NCI-H1092 (cell line): ENCODE measurements at regions not wholly inside any gene's neighbourhood (a gene's known extent, or its start where the extent isn't known, plus 50 kb on each side); places are given as distances from the start of the nearest gene placed in this dataset.
"Not testable (repeated sequence)": the region's sequence is repeated elsewhere in the genome, so short reads cannot be mapped to it uniquely, and the experiment has no call there.

Experiments
- DNase-seq: peaks from one replicate; lab custom pipeline; 2025; lab: John Stamatoyannopoulos, UW

DNA sequence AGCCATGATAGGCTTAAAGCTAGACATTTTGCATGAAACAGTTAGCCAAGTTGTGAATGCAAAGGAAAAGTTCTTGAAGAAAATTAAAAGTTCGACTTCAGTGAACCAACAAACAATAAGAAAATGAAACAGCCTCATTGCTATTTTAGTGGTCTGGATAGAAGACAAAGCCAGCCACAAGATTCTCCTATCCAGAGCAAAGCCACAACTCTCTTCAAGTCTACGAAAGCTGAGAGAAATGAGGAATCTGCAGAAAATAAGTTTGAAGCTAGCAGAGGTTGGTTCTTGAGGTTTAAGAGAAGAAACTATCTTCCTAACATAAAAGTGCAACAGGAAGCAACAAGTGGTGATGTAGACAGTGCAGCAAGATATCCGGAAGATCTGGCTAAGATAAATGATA, 271.4 kb upstream of the GRM3 start:
- no peak for DNase-seq

DNA sequence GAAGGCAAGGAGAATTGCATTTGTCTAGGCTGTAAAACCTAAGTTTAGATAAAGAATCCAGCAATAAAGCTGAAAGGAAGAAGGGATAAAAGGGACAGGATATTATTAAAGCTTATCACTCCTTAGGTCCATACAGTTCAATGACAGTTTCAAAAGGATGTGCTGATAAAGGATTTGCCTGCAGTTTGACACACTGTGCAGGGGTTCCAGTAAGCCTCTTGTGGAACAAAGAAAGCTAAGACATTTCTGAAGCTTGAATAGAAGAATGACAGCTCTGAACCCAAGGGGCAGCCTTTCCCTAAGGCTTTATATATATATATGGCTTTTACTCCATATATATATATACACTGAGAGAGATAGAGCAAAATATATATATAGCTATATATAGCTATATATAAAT, 276.8 kb upstream of the GRM3 start:
- no peak for DNase-seq

DNA sequence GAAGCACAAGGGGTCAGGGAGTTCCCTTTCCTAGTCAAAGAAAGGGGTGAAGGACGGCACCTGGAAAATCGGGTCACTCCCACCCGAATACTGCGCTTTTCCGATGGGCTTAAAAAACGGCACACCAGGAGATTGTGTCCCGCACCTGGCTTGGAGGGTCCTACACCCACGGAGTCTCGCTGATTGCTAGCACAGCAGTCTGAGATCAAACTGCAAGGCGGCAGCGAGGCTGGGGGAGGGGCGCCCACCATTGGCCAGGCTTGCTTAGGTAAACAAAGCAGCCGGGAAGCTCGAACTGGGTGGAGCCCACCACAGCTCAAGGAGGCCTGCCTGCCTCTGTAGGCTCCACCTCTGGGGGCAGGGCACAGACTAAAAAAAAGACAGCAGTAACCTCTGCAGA, 303.3 kb upstream of the GRM3 start:
- not testable (repeated sequence) for DNase-seq

DNA sequence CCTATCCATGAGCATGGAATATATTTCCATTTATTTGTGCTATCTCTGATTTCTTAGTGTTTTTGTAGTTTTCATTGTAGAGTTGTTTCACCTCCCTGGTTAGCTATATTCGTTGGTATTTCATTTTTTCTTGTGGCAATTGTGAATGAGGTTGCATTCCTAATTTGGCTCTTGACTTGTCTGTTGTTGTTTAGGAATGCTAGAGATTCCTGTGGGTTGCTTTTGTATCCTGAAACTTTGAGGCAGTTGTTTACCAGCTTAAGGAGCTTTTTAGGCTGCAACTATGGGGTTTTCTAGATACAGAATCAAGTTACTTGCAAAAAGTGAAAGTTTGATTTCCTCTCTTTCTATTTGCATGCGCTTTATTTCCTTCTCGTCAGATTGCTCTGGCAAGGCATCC, 304.7 kb upstream of the GRM3 start:
- no peak for DNase-seq

DNA sequence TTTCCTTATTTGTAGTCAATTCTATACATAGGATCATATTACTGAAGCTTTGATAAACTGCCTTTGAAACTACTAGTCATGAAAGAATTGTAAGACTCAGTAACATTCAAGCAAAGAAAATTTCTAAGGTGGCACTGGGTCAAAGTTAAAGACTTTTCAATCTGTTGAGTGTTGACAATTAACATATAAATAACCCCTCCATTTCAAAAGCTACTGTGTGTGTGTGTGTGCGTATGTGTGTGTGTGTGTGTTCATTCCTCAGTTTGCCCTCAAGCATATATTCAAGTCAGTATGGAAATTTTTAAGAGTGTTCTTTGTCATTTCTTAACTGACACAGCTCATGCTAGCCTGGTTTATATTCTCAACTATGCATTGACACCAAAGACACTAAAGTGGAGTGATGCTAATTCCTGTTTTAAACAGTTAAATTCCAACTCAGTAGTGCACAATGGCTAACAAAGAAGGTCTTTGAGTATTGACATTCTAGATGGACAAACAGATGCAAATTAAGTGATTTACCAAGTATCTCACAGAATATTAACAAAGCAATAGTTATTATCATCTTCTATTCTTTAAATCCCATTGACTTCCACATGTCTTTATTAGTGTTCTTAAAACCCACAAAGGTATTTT, 314.8 kb upstream of the GRM3 start:
- no peak for DNase-seq

DNA sequence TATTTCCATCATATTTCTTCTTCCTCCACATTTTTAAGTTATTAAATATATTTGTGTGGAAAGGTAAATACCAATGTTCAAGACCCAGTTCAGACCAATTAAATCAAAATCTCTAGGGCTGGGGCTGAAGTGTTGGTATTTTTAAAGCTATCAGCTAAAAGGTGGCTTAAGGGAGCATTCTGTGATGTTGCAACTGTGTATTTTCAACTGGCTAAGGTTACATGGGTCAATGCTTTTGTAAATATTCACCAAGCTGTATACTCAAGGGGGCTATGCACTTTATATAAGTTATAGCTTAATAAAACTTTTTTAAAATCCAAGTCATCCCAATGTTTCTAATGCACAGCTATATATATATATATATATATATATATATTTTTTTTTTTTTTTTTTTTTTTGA, 316.9 kb upstream of the GRM3 start:
- DNase-seq: no peak

DNA sequence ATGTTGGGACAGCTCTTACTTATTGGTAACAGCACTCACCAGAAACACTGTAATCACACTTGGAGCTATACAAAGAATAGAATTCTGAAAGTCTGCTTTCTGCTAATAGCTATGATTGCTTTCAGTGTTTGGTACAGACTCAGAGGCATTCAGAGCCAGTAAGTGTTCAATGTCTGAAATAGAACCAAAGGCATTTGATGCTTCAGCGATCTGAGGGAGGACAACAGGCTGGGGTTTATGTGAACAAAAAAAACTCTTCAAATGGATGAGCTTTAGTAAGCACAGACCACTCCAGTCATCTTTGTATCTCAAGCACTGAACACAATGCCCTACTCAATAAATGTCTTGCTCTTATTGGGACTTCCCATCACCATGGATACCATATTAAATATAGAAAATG, 322.8 kb upstream of the GRM3 start:
- no peak for DNase-seq

DNA sequence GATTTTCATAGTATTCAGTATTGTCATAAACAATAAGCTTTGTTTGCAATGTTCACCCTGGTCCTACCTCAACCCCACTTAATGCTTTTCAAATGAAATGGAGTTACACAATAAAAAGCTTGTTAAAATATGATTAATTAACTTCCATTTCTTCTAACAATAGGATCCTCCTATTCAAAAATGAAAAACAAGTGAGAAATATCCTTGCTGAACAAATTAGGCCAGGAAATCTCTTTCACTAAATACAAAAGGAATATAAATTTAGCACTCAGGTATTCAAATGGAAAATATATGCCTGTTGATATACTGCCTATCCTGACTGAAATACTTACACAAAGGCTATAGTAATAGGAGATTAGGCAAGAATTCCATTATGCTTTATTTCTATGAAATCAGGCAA, 323.4 kb upstream of the GRM3 start:
- DNase-seq: no peak

DNA sequence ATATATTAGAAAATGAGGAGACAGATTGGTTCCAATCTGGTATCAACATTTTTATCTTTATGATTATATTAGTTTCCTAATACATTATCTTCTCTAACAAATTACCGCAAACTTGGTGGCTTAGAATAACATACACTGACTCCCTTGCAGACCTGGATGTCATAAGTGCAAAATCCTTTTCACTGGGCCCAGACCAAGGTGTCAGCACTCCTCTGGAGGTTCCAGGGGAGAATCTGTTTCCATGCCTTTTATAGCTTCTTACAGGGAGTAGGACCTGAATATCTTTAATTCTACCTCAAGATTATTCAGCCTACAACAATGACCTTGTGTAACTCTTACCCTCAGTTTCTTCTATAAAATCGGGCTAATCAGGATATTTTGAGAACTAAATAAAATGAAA, 329.9 kb upstream of the GRM3 start:
- DNase-seq: no peak

DNA sequence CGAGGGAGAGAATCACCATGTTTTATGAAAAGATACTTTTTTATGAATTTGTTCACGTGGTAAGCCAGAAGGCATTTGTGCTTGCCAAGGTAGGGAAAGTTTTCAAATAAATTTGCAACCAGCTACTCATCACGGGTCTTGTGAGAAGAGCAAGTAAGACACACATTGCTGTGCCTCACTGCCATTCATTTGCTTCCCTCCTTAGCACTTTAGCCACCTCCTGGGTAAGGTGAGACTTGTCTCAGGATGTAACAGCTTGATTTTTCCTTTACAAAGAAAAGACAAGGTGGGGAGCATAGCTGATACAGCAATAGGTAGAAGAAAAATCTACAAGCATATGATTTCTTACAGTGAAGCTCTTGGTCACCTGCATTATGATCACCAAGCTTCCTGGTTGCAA, 342.4 kb upstream of the GRM3 start:
- no peak for DNase-seq

DNA sequence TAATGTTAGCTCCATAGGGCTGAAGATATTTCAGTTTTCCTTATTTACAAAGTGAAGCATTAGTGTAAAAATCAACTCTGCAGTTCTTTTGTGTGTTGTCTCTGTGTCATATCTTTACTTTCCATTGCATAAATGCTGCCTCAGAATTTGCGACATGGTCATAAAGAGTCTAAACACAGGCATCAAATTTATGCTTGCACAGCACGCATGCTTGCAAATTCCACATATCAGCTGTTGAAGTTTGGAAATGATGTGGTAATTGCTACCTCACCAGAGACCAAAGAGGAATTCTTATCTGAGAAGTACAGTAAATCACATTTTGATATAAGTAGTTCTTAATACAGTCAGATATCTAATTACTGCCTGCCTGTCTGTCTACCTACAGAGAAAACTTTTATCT, 348.2 kb upstream of the GRM3 start:
- DNase-seq: no peak

DNA sequence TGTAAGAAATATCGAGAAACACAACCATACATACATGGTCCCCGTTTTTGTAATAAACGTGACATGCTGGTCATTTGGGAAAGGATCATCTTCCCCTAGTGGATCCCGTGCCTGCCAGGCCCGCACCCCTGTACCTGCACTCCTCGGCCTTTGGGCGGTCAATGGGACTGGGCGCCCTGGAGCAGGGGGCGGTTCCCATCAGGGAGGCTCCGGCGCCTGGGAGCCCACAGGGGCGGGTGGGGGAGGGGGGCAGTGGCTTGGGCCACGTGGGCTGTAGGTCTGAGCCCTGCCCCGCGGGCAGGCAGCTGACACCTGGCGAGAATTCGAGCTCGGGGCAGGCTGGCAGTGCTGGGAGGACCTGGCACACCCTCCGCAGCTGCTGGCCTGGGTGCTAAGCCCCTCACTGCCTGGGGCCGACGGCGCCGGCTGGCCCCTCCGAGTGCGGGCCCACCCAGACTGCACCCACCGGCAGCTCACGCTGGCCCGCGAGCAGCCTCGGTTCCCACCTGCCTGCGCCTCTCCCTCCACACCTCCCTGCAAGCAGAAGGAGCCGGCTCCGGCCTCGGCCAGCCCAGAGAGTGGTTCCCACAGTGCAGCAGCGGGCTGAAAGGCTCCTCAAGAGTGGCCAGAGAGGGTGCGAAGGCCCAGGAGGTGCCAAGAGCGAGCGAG, 361.6 kb upstream of the GRM3 start:
- DNase-seq: no peak

DNA sequence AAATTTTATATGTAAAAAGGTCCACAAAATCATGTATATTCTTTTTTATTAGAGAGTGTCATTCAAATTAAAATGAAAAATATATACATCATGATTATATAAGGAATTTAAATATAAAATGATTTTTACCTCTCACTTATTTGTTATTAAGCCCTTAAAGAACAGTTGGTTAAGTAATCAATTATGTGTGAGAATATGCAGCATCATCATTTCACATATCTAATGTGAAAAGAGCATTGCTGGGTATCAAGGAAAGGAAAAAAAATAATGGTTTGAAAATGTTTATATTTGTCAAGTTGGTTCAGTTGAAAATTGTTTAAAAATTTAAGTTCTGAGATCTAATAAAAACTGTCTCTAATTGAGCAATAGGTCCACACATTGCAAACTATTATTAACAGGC, 363.6 kb upstream of the GRM3 start:
- DNase-seq: no peak

DNA sequence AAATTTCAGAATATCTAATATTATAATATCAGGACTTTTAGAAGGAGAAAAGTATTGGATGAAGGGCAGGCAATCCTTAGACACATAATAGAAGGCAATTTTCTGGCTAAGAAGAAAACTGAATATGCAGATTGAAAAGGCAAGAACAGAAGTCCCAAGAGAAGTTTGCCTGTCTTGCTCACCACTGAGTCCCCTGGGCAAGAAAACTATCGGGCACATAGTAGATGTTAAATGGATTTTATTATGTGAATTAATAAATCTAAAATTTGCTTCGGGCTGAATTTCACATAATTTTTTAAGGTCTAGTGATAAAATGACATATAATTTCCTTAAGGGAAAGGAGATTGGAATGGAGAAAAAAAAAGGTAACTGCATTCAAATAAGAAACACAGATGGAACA, 380.9 kb upstream of the GRM3 start:
- DNase-seq: no peak

DNA sequence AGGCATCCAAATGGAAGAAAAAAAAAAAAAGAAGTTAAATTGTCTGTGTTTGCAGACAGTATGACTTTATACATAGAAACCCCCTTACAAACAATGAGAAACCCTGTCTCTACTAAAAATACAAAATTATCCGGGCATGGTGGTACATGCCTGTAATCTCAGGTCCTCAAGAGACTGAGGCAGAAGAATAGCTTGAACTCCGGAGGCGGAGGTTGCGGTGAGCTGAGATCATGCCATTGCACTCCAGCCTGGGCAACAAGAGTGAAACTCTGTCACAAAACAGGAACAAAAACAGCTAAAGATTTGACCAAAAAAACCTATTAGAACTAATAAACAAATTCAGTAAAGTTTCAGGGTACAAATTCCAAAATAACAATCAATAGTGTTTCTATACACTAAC, 385.8 kb upstream of the GRM3 start:
- DNase-seq: no peak

DNA sequence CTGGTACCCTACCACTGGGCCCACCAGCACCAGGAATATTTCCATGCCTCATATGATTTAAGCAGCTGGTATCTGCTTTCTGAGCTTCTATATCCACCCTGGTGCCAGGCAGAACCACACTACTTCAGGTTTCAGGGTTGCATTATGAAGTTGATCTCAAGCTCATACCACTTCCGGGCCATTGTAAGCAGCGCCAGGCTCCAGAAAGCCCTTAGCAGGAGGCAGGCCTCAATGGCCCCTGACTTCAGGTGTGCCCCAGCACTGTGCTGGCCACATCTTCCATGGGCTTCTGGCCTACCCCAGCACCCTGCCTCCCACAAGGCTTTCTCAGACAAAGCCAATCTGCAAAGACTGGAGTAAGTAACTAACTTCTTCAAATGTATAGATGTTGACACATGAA, 391.3 kb upstream of the GRM3 start:
- no peak for DNase-seq

DNA sequence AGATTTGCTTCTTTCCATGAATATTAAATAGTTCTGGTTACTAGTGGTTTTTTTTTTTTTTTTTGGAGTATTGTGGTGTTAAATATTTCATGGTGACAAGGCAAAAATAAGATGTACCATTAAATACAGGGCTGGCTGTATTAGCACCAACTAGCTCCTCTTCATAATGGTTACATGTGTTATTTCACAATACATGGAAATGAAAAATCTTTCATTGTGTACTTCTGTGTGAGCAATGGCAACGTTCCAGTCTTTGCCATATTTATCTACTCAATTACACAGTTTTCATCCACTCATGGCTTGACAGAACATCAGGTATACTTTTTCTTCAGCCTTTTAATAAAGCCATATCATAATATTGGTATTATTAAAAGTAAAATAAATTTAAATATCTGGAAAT, 394.7 kb upstream of the GRM3 start:
- no peak for DNase-seq

DNA sequence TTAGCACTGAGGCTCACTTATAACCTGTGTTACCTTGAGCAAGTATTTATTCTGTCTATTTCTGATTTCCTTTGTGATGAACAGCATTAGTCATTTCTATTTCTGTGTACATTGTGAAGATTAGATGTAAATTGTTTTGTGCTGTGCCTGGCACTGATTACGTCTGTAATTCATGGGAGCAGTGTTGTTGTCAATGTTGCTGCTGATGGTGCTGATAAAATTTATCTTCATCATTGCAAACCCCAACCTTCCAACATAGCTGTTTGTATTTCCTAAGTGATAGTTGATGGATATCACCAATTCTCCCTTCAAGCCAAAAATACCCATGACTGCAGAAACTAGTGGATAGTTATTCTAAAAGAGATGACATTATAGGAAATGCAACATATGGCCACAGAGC, 400.5 kb upstream of the GRM3 start:
- no peak for DNase-seq

DNA sequence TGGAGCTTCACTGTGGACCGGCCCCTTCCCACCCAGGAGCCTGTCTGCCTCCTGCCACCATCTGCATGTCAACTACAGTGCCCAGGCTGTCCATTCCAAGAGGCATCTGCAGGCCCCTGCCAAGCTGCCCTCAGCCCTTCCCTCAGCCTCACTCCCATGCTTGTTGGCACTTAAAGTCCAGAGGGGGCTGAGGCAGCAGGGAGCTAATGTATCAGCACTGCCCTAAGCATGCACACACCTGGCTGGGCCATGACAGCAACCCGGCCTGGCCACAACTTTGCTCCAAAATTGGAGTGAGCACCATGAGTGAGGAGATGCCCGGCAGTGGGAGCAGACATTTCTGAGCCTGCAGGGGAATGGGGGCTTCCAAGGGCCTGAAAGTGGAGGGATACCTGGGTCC, 417.5 kb upstream of the GRM3 start:
- DNase-seq: no peak

DNA sequence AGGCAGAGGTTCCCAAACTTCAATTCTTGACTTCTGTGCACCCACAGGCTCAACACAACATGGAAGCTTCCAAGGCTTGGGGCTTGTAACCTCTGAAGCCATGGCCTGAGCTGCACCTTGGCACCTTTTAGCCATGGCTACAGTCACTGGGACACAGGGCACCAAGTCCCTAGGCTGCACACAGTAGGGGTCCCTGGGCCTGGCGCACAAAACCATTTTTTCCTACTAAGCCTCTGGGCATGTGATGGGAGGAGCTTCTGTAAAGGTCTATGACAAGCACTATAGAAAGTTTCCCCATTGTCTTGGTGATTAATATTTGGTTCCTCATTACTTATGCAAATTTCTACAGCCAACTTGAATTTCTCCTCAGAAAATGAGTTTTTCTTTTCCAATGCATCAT, 420.9 kb upstream of the GRM3 start:
- no peak for DNase-seq

DNA sequence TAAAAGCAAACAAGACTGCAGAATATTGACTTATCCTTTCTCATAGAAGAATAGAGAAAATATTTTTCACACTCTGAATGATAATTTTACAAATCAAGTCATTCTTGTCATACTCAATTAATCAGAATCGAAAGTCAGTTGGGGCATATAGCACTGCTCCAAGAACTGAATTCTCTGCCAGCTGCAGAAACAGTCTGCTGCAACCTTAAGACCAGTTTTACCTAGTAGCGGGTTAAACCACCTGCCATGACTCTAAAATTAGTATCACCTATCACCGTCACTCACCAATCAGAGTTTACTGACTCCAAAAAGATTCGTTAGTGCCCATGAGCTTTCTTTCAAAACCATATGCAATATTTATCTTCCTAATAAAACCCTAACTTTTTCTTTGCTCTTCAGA, 429.0 kb upstream of the GRM3 start:
- DNase-seq: no peak

DNA sequence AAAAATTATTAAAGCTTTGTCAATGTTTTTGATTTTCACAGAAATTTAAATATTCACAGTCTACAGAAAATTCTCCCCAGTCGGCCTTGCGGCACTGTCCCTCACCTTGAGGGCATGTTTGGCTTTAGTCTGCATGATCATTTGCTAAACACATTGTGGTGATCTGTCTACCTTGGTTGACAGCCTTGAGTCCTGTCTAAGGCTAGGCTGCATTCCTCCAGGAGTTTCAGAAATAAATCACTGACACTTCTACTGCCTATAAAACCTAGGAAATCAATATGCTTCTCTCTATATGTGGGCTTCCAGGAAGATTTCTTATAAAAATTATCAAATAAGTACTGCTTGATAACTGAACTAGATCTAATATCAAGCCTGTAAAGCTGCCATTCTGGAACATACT, 430.7 kb upstream of the GRM3 start:
- DNase-seq: no peak

DNA sequence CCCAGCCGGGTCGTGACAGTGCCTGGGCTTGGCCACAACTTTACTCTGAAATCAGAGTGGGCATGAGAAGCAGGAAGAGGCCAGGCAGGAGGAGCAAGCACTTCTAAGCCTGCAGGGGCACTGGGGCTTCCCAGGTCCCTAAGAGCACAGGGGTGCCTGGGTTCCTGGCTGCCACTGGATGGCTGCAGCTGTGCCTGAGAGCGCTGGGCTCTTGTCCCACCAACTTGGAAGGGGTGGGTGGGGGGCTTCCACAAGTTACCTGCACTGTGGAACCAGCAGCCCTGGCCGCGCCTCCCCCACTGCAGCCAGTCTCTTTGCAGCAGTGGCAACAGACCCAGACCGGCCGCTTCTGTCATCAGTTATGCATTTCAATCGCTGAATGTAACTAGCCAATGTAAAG, 434.7 kb upstream of the GRM3 start:
- no peak for DNase-seq

DNA sequence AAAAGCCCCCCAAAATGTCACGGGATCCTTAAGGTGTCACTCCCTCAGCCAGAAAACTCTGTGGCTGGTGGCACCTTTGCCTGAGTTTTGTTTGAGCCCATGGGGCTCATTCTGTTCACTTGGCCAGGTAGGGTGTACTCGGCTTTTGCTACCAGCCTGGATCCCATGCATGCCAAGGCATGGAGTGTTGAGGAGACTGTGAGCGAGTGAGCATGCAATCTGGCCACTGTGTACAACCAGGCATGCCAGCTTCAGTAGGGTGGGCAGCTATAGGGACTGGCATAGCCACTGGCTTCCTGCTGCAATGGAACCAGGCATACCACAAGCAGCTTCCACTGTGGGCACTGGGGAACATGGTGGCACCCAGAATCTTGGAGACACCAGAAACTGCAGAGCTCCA, 436.0 kb upstream of the GRM3 start:
- DNase-seq: no peak
